GM12878 (cell line): ENCODE measurements at regions not wholly inside any gene's neighbourhood (a gene's known extent, or its start where the extent isn't known, plus 50 kb on each side); places are given as distances from the start of the nearest gene placed in this dataset.

ENCODE experiments used
- ATAC-seq: fragments of 200-7000 bp; cut with Tn5 transposase; 3 replicates; pipeline ENCODE4 v1.9.1; 2020; ENCODE audit warnings: mild to moderate bottlenecking, moderate library complexity
- BruUV-seq: library from RNA; stranded (reverse); fragments of 400-500 nt; replicated peaks from 2 replicates; lab custom pipeline; 2021; lab: Mats Ljungman, UMichigan
- CTCF ChIA-PET: fragments of 300-600 bp; sonication (Branson Sonifier 250); formaldehyde crosslinking; extraction: SDS; loops from one replicate; lab custom pipeline; 2021; ENCODE audit warnings: inconsistent platforms; lab: Yijun Ruan, JAX
- POLR2A ChIA-PET: fragments of 350-600 bp; formaldehyde crosslinking; extraction: SDS; loops from one replicate; lab custom pipeline; 2021; ENCODE audit warnings: inconsistent platforms; lab: Charles Lee
- RAD21 ChIA-PET: fragments of 300-600 bp; sonication (Branson Sonifier 250); formaldehyde crosslinking; loops from one replicate; lab custom pipeline; 2023; ENCODE audit warnings: antibody characterized with exemption; ENCODE audit not compliant: unreplicated experiment; lab: Charles Lee
- SMC1A ChIA-PET: fragments of 300-600 bp; sonication (Branson Sonifier 250); formaldehyde crosslinking; loops from one replicate; lab custom pipeline; 2023; ENCODE audit not compliant: unreplicated experiment, uncharacterized antibody; lab: Charles Lee
- DNase-seq: peaks from one replicate; pipeline ENCODE4 v3.0.0-alpha.2; 2011; ENCODE audit warnings: low read depth, low spot score
- FAIRE-seq: peaks from 3 replicates; lab custom pipeline; 2011; peaks lifted over from hg19 to GRCh38; lab: Jason Lieb, UNC
- H2AFZ ChIP-seq: 2 replicates; pipeline ENCODE4 v1.6.0; 2011; ENCODE audit warnings: low read depth, low read length, control low read depth; ENCODE audit not compliant: control insufficient read depth
- H3K27ac ChIP-seq: 2 replicates; pipeline ENCODE4 v1.5.1; 2011; ENCODE audit warnings: control low read depth; ENCODE audit not compliant: control insufficient read depth, insufficient read depth
- H3K27me3 ChIP-seq, 2 experiments: replicated peaks in 1 of 2; 2 replicates each; pipeline versions ENCODE4 v1.6.0 to v1.6.1; 2011; ENCODE audit warnings: low read length in 1 of 2; ENCODE audit not compliant: control insufficient read depth in 2 of 2, insufficient read depth in 2 of 2
- H3K36me3 ChIP-seq, 2 experiments: 2 replicates each; pipeline ENCODE4 v1.5.1; 2011; ENCODE audit warnings: low read length in 1 of 2; ENCODE audit not compliant: control insufficient read depth in 2 of 2, insufficient read depth in 2 of 2
- H3K4me1 ChIP-seq: 2 replicates; pipeline ENCODE4 v1.6.1; 2011; ENCODE audit warnings: mild to moderate bottlenecking, low read length, moderate library complexity, mixed read lengths; ENCODE audit not compliant: control insufficient read depth, insufficient read depth
- H3K4me2 ChIP-seq: 2 replicates; pipeline ENCODE4 v1.6.0; 2011; ENCODE audit warnings: control low read depth; ENCODE audit not compliant: control insufficient read depth, insufficient read depth
- H3K4me3 ChIP-seq: fragments of 200-600 bp; sonication (generic); 2 replicates; pipeline ENCODE4 v1.5.1; 2016
- H3K79me2 ChIP-seq: 2 replicates; pipeline ENCODE4 v1.6.0; 2011; ENCODE audit warnings: low read length; ENCODE audit not compliant: control insufficient read depth, insufficient read depth
- H3K9ac ChIP-seq: 2 replicates; pipeline ENCODE4 v1.8.0; 2011; ENCODE audit warnings: low read length, control low read depth, mixed read lengths; ENCODE audit not compliant: control insufficient read depth, insufficient read depth
- H3K9me3 ChIP-seq: replicated peaks from 3 replicates; pipeline ENCODE4 v1.5.1; 2011; ENCODE audit warnings: mild to moderate bottlenecking, low read length; ENCODE audit not compliant: control insufficient read depth, insufficient read depth
- H4K20me1 ChIP-seq: 2 replicates; pipeline ENCODE4 v1.6.0; 2011; ENCODE audit not compliant: control insufficient read depth, insufficient read depth
- LARP7 ChIP-seq: fragments of 450-650 bp; IDR thresholded peaks from 2 replicates; pipeline ENCODE4 v1.6.1; 2017; ENCODE audit warnings: mild to moderate bottlenecking
- RELB ChIP-seq: fragments of 450-650 bp; IDR thresholded peaks from 2 replicates; pipeline ENCODE4 v1.6.1; 2017; ENCODE audit warnings: low read depth, mild to moderate bottlenecking, moderate library complexity
- ZBTB33 ChIP-seq: fragments of 450-650 bp; IDR thresholded peaks from 2 replicates; pipeline ENCODE4 v1.6.1; 2017; ENCODE audit warnings: mild to moderate bottlenecking
- WGBS: methylation state at CpG from one replicate; pipeline ENCODE4 v1.1.6; 2016; ENCODE audit warnings: low lambda C conversion rate; ENCODE audit not compliant: insufficient replicate concordance, insufficient coverage; ENCODE audit errors: missing lambda C conversion rate; 5-methylcytosine and 5-hydroxymethylcytosine counted together
- in situ Hi-C: fragments of 300-500 bp; cut with MboI; formaldehyde crosslinking; loops from 9 replicates; pipeline ENCODE4 v1.14.3; 2018; ENCODE audit warnings: mixed read lengths
- intact Hi-C: fragments of 100-400 bp; cut with micrococcal nuclease; formaldehyde crosslinking; loops from one replicate; pipeline ENCODE4 v1.14.2; 2022; ENCODE audit not compliant: unreplicated experiment

GRCh38 chr3:187490366-187490765 is 122.2 kb downstream of the RTP4 start:
- FAIRE-seq = no peak
- ChIA-PET CTCF (interaction anchor here (1.8 kb wide), 1 partner anchor 172 kb away, joined by 5 read pairs; no protein-coding TSS in a partner anchor), POLR2A (no interaction called here), RAD21 (no interaction called here)
- intact Hi-C loops (no loop called here), in situ Hi-C loops (no loop called here)
- BruUV-seq = no TSS peak
- Histone ChIP-seq H3K36me3 (no peaks in the 10 kb centered on the region), H3K9me3 (no peaks in the 10 kb centered on the region), H3K27ac (no peak overlapping the region), H3K27me3 (no peaks in the 10 kb centered on the region), H3K79me2 (no peaks in the 10 kb centered on the region), H3K9ac (no peak overlapping the region), H3K4me1 (no peaks in the 10 kb centered on the region), H3K4me3 (no peak overlapping the region), H4K20me1 (no peaks in the 10 kb centered on the region), H2AFZ (no peak overlapping the region)
- no peak for ATAC-seq
- DNase-seq = no peak
- 0% methylated on average over 1 of the region's 1 CpG for WGBS
- no peak for TF ChIP-seq RELB
- no peak for TF ChIP-seq LARP7
- no peak for TF ChIP-seq ZBTB33
- TF ChIP-seq, all 136 proteins: peak for 0
- no peak overlapping the region for H3K4me2 ChIP-seq
- SMC1A ChIA-PET = no interaction called here
